HL-60 (cell line): ENCODE measurements at regions not wholly inside any gene's neighbourhood (a gene's known extent, or its start where the extent isn't known, plus 50 kb on each side); places are given as distances from the start of the nearest gene placed in this dataset.

Experiments used
- POLR2AphosphoS5 ChIP-seq: IDR thresholded peaks from 2 replicates; pipeline ENCODE4 v1.6.1; 2012; ENCODE audit warnings: low read depth
- REST ChIP-seq: IDR thresholded peaks from 2 replicates; pipeline ENCODE4 v1.6.1; 2012; ENCODE audit warnings: low read depth; ENCODE audit not compliant: insufficient replicate concordance
- SPI1 ChIP-seq: IDR thresholded peaks from 2 replicates; pipeline ENCODE4 v1.6.1; 2012; ENCODE audit warnings: low read depth, mild to moderate bottlenecking, borderline replicate concordance
- TF ChIP-seq, protein P1 (sequence below): IDR thresholded peaks from one replicate; pipeline ENCODE4 v1.5.1; 2011; ENCODE audit warnings: low read length, control low read depth, inconsistent platforms; ENCODE audit not compliant: insufficient read depth

DNA sequence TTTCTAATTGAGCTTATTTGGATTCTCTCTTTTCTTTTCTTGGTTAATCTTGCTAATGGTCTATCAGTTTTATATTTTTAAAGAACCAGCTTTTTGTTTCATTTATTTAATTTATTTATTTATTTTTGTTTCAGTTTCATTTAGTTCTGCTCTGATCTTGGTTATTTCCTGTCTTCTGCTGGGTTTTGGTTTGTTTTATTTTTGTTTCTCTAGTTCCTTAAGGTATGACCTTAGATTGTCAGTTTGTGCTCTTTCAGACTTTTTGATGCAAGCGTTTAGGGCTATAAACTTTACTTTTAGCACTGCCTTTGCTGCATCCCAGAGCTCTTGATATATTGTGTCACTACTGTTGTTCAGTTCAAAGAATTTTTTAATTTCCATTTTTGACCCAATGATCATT, 149.7 kb upstream of the SLC25A13 start:
- TF ChIP-seq, protein P1, sequence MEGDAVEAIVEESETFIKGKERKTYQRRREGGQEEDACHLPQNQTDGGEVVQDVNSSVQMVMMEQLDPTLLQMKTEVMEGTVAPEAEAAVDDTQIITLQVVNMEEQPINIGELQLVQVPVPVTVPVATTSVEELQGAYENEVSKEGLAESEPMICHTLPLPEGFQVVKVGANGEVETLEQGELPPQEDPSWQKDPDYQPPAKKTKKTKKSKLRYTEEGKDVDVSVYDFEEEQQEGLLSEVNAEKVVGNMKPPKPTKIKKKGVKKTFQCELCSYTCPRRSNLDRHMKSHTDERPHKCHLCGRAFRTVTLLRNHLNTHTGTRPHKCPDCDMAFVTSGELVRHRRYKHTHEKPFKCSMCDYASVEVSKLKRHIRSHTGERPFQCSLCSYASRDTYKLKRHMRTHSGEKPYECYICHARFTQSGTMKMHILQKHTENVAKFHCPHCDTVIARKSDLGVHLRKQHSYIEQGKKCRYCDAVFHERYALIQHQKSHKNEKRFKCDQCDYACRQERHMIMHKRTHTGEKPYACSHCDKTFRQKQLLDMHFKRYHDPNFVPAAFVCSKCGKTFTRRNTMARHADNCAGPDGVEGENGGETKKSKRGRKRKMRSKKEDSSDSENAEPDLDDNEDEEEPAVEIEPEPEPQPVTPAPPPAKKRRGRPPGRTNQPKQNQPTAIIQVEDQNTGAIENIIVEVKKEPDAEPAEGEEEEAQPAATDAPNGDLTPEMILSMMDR, result no peak
- TF ChIP-seq POLR2AphosphoS5 (no peak), REST (no peak), SPI1 (no peak)
